Gastrocnemius medialis (tissue), 4 donors: ENCODE measurements at regions not wholly inside any gene's neighbourhood (a gene's known extent, or its start where the extent isn't known, plus 50 kb on each side); places are given as distances from the start of the nearest gene placed in this dataset.

ENCODE experiments used
- CTCF ChIP-seq, 5 experiments: fragments of 450-650 bp in 3 of 5; fragments of 200-600 bp in 2 of 5; sonication (generic) in 2 of 5; IDR thresholded peaks in 4 of 5; conservative IDR thresholded peaks in 1 of 5; 1 replicate in 4 of 5; 2 replicates in 1 of 5; pipeline ENCODE4 v1.5.1; 2016 to 2019; ENCODE audit warnings: antibody characterized with exemption in 5 of 5, mild to moderate bottlenecking in 3 of 5, moderate library complexity in 3 of 5
- POLR2A ChIP-seq, 2 donors: fragments of 450-650 bp; IDR thresholded peaks; one replicate each; pipeline ENCODE4 v1.6.1; 2017; ENCODE audit warnings: antibody characterized with exemption in 2 of 2, mild to moderate bottlenecking in 2 of 2, moderate library complexity in 2 of 2

GRCh38 chr2:139529080-139529479 lies 748.9 kb upstream of the NXPH2 start:
- TF ChIP-seq CTCF (IDR thresholded peaks at IDR 0.05 in 4 of 5, conservative IDR thresholded peaks at IDR 0.05 in 1 of 5) (no peak), POLR2A (IDR thresholded peaks at IDR 0.05) (no peak)
